Spleen (tissue), 11 donors: ENCODE measurements at regions not wholly inside any gene's neighbourhood (a gene's known extent, or its start where the extent isn't known, plus 50 kb on each side); places are given as distances from the start of the nearest gene placed in this dataset.
"Not testable (repeated sequence)": the region's sequence is repeated elsewhere in the genome, so short reads cannot be mapped to it uniquely, and the experiment has no call there.

Source experiments
- DNase-seq: peaks from one replicate; pipeline ENCODE4 v3.0.0-alpha.2; 2020
- H3K27ac ChIP-seq, 8 donors: fragments of 200-600 bp; sonication (generic) in 7 of 8; 1 replicate in 4 of 8; 2 replicates in 4 of 8; pipeline versions ENCODE4 v1.5.0 to v1.8.0; 2016 to 2021; ENCODE audit warnings: inconsistent platforms in 4 of 8, mild to moderate bottlenecking in 4 of 8, moderate library complexity in 1 of 8
- H3K27me3 ChIP-seq, 7 donors: fragments of 200-600 bp; sonication (generic) in 6 of 7; replicated peaks in 1 of 7; 1 replicate in 4 of 7; 2 replicates in 3 of 7; pipeline versions ENCODE4 v1.5.0 to v1.8.0; 2016 to 2021; ENCODE audit warnings: inconsistent platforms in 3 of 7, mild to moderate bottlenecking in 1 of 7
- H3K36me3 ChIP-seq, 6 donors: fragments of 200-600 bp; sonication (generic) in 5 of 6; 1 replicate in 4 of 6; 2 replicates in 2 of 6; pipeline versions ENCODE4 v1.5.0 to v1.8.0; 2016 to 2021; ENCODE audit warnings: inconsistent platforms in 2 of 6
- H3K4me1 ChIP-seq, 6 donors: fragments of 200-600 bp; sonication (generic) in 5 of 6; 1 replicate in 3 of 6; 2 replicates in 3 of 6; pipeline versions ENCODE4 v1.5.0 to v1.8.0; 2016 to 2021; ENCODE audit warnings: inconsistent platforms in 3 of 6
- H3K4me3 ChIP-seq, 8 donors: fragments of 200-600 bp; sonication (generic) in 7 of 8; 1 replicate in 4 of 8; 2 replicates in 4 of 8; pipeline versions ENCODE4 v1.5.0 to v1.8.0; 2016 to 2021; ENCODE audit warnings: inconsistent platforms in 4 of 8, mild to moderate bottlenecking in 4 of 8, moderate library complexity in 2 of 8
- H3K9me3 ChIP-seq, 8 donors: fragments of 200-600 bp; sonication (generic) in 7 of 8; 1 replicate in 4 of 8; 2 replicates in 4 of 8; pipeline versions ENCODE4 v1.5.0 to v1.8.0; 2016 to 2021; ENCODE audit warnings: inconsistent platforms in 4 of 8
- POLR2A ChIP-seq, 3 donors: fragments of 450-650 bp; IDR thresholded peaks; one replicate each; pipeline ENCODE4 v1.5.1; 2017; ENCODE audit warnings: antibody characterized with exemption in 3 of 3, mild to moderate bottlenecking in 1 of 3
- POLR2AphosphoS5 ChIP-seq, 3 donors: sonication (generic); formaldehyde crosslinking; IDR thresholded peaks; one replicate each; pipeline ENCODE4 v1.5.1; 2017; ENCODE audit warnings: antibody characterized with exemption in 3 of 3
- WGBS, 5 donors: extraction: QIAGEN DNeasy Blood & Tissue Kit in 3 of 5; methylation state at CpG; one replicate each; pipeline versions ENCODE4 v1.1.5 to v1.1.7; 2013 to 2018; 5-methylcytosine and 5-hydroxymethylcytosine counted together
- intact Hi-C: fragments of 100-400 bp; cut with DNase I; formaldehyde crosslinking; loops from one replicate; pipeline ENCODE4 v1.15.0; 2023; ENCODE audit warnings: low total_unique reads
- TF ChIP-seq, protein P1 (sequence below), 11 experiments: fragments of 200-600 bp in 7 of 11; fragments of 450-650 bp in 4 of 11; sonication (generic) in 4 of 11; IDR thresholded peaks in 8 of 11; conservative IDR thresholded peaks in 3 of 11; 1 replicate in 7 of 11; 2 replicates in 4 of 11; pipeline versions ENCODE4 v1.4.0 to v1.8.0; 2016 to 2021; ENCODE audit warnings: antibody characterized with exemption in 11 of 11, inconsistent platforms in 4 of 11, mild to moderate bottlenecking in 1 of 11
- donor health status: healthy with polysubstance abuse.
- donor health status: DM: no; HTN: no; CAD: no; lungs with moderate emphysema.
- donor health status: DM: no; HTN: no; CAD: no.
- donor health status: Bipolar disorder and iron deficiency.
- donor health status: healthy.
- donor health status: DM: no; HTN: no; CAD: no.
- donor health status: DM: yes; HTN: yes; CAD: no.

DNA sequence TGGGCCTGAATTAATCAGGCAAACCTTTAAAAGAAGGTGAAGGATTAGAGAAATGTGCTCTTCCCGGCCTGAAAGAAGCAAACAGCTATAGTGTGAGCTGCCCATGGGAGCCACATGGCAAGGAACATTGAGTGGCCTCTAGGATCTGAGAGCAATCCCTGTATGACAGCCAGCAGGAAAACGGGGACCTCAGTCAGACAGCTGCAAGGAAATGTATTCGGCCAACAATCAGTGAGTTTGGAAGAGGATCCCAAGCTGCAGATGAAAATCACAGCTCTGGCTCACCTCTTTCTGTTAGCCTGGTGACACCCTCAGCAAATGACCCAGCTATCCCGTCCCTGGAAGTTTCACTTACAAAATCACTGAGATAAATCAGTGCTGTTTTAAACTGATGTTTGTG, 309.2 kb downstream of the SH3GL2 start:
- no peak for DNase-seq
- Histone ChIP-seq H3K27me3 (no peaks in the 10 kb centered on the region), H3K4me3 (no peak overlapping the region), H3K36me3 (no peaks in the 10 kb centered on the region), H3K4me1 (no peaks in the 10 kb centered on the region), H3K9me3 (no peaks in the 10 kb centered on the region), H3K27ac (no peak overlapping the region)
- intact Hi-C loops, result no loop called here
- WGBS, 5 donors, result 77 to 86% (median 80%) methylated on average over 4 of the region's 4 CpGs
- TF ChIP-seq POLR2AphosphoS5 (IDR thresholded peaks at IDR 0.05) (no peak), POLR2A (IDR thresholded peaks at IDR 0.05) (no peak)
- TF ChIP-seq, protein P1, sequence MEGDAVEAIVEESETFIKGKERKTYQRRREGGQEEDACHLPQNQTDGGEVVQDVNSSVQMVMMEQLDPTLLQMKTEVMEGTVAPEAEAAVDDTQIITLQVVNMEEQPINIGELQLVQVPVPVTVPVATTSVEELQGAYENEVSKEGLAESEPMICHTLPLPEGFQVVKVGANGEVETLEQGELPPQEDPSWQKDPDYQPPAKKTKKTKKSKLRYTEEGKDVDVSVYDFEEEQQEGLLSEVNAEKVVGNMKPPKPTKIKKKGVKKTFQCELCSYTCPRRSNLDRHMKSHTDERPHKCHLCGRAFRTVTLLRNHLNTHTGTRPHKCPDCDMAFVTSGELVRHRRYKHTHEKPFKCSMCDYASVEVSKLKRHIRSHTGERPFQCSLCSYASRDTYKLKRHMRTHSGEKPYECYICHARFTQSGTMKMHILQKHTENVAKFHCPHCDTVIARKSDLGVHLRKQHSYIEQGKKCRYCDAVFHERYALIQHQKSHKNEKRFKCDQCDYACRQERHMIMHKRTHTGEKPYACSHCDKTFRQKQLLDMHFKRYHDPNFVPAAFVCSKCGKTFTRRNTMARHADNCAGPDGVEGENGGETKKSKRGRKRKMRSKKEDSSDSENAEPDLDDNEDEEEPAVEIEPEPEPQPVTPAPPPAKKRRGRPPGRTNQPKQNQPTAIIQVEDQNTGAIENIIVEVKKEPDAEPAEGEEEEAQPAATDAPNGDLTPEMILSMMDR (IDR thresholded peaks at IDR 0.05 in 8 of 11, conservative IDR thresholded peaks at IDR 0.05 in 3 of 11), result no peak

DNA sequence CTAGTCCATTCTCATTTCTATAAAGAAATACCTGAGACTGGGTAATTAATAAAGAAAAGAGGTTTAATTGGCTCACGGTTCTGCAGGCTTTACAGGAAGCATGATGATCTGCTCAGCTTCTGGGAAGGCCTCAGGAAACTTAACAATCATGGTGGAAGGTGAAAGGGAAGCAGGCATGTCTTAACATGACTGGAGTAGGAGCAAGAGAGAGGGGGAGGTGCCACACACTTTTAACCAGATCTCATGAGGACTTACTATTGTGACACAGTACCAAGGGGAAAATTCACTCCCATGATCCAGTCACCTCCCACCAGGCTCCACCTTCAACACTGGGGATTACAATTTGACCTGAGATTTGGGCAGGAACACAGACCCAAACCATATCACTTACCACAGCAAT, 310.1 kb downstream of the SH3GL2 start:
- intact Hi-C loops, H3K9me3 ChIP-seq: not testable (repeated sequence)
- WGBS, 5 donors, result 36 to 53% (median 46%) methylated on average over 1 of the region's 1 CpG

DNA sequence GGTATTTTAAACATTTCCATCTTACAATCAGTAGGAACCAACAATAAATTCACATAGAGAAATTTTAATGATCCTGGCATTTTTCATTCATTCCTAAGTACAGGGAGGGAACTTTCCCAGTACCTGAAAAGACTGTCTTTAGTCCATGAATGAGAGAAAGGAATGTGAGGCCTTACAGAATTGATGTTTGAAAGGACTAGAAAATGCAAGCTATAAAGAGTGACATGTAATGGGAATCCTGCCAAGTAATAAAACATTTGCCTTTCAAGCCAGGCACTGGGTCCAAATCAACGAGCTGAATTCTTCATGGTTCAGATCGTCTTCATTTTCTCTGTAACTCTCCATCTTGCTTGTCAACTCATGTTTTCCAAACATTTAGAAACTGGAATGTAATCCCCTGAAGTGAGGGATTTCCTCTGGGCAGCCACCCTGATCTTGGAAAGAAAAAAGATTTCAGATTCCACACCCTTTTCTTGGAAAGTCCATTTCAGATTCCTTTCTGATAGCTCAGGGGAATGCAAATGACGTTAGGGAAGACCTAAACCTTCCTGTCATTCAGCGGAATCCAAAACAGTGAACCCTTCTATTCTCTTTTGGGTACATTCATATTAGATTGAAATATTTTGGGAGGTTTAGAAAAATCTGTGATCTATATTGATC, 315.8 kb downstream of the SH3GL2 start:
- Histone ChIP-seq H3K36me3 (no peaks in the 10 kb centered on the region), H3K27ac (no peak overlapping the region), H3K4me1 (no peaks in the 10 kb centered on the region), H3K27me3 (no peaks in the 10 kb centered on the region), H3K4me3 (no peak overlapping the region), H3K9me3 (no peaks in the 10 kb centered on the region)
- no peak for TF ChIP-seq POLR2AphosphoS5 (IDR thresholded peaks at IDR 0.05)
- no peak for TF ChIP-seq POLR2A (IDR thresholded peaks at IDR 0.05)
- TF ChIP-seq, protein P1 (IDR thresholded peaks at IDR 0.05 in 8 of 11, conservative IDR thresholded peaks at IDR 0.05 in 3 of 11), result no peak
- no peak for DNase-seq
- intact Hi-C loops, result no loop called here
- 45 to 64% (median 51%) methylated on average over 4 of the region's 4 CpGs for WGBS, 5 donors

More for the DNA sequence above, 310.1 kb downstream of the SH3GL2 start:
- H3K36me3 ChIP-seq, H3K27ac ChIP-seq, H3K4me1 ChIP-seq, H3K4me3 ChIP-seq, H3K27me3 ChIP-seq, DNase-seq: not testable (repeated sequence)

DNA sequence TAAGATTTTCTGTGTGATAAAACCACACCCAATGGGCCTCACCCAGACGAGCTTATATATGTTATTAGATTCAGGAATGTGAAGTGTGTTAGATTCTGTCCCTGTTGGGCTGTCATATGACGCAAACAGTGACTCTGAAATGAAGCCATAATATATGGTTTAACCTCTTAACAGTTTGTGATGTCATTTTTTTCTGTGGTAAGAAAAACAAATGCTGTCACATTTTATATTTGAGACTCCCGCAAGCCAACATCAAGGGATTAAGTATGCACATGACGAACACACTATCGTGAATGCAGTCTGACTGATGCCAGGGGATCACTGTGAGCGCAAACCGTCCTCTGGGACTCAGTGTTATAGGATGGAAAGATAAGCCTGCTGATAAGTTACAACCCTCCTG, 321.7 kb downstream of the SH3GL2 start:
- Histone ChIP-seq H3K27ac (no peak overlapping the region), H3K4me3 (no peak overlapping the region), H3K27me3 (peaks cover 0 to 10% (median 2%) of the 10 kb centered on the region in 7 donors), H3K4me1 (peaks cover 0 to under 1% (median 0%) of the 10 kb centered on the region in 6 donors), H3K9me3 (no peaks in the 10 kb centered on the region), H3K36me3 (no peaks in the 10 kb centered on the region)
- DNase-seq, result no peak
- intact Hi-C loops, result no loop called here
- TF ChIP-seq POLR2AphosphoS5 (IDR thresholded peaks at IDR 0.05), result no peak
- WGBS, 5 donors, result 73 to 84% (median 83%) methylated on average over 7 of the region's 7 CpGs

DNA sequence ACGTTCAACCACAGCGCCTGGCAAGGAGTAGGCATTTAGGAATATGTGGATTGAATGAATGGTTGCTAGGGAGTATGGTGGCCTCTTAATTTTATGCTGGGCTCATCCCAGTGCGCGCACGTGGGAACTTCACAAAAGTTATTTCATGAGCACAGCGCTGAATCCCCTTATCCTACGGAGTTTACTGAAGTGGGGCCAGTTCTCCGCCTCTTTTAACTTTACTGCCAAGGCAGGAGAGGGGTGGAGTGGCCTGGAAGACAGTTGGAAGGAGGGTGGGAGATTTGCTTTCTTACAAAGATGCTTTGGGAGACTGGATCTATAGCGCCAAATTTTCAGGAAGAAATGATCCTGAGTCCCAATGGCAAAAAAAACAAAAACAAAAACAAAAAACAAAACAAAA, 326.5 kb downstream of the SH3GL2 start:
- no peak overlapping the region for H3K27ac ChIP-seq
- intact Hi-C loops, result no loop called here
- peaks cover 0 to 15% (median 3%) of the 10 kb centered on the region in 6 donors for H3K4me1 ChIP-seq
- WGBS, 5 donors, result 38 to 45% (median 40%) methylated on average over 9 of the region's 9 CpGs
- H3K36me3 ChIP-seq, result no peaks in the 10 kb centered on the region
- TF ChIP-seq POLR2A (IDR thresholded peaks at IDR 0.05) (no peak), POLR2AphosphoS5 (IDR thresholded peaks at IDR 0.05) (no peak)
- TF ChIP-seq, protein P1 (IDR thresholded peaks at IDR 0.05 in 8 of 11, conservative IDR thresholded peaks at IDR 0.05 in 3 of 11), result no peak
- H3K4me3 ChIP-seq, result no peak overlapping the region
- no peak for DNase-seq
- peaks cover 0 to 40% (median 20%) of the 10 kb centered on the region in 7 donors for H3K27me3 ChIP-seq
- peaks cover 0 to 22% (median 0%) of the 10 kb centered on the region in 8 donors for H3K9me3 ChIP-seq
